Nephron progenitor cell (in vitro differentiated cells): ENCODE measurements at regions not wholly inside any gene's neighbourhood (a gene's known extent, or its start where the extent isn't known, plus 50 kb on each side); places are given as distances from the start of the nearest gene placed in this dataset.

Source experiments
- DNase-seq: peaks from one replicate; pipeline ENCODE4 v3.0.0; 2021
- H3K27ac Mint-ChIP-seq: 2 replicates; pipeline ENCODE4 v1.8.0; 2021; ENCODE audit warnings: mild to moderate bottlenecking, moderate library complexity, mixed read lengths
- H3K27me3 Mint-ChIP-seq: 2 replicates; pipeline ENCODE4 v1.8.0; 2021; ENCODE audit warnings: mild to moderate bottlenecking, low read depth, mixed read lengths; ENCODE audit not compliant: poor library complexity
- H3K36me3 Mint-ChIP-seq: 2 replicates; pipeline ENCODE4 v1.8.0; 2021; ENCODE audit warnings: low read depth, mixed read lengths
- H3K4me1 Mint-ChIP-seq: 2 replicates; pipeline ENCODE4 v1.8.0; 2021; ENCODE audit warnings: mixed read lengths
- H3K4me3 Mint-ChIP-seq: 2 replicates; pipeline ENCODE4 v1.8.0; 2021; ENCODE audit warnings: mild to moderate bottlenecking, moderate library complexity, mixed read lengths
- H3K9me3 Mint-ChIP-seq: 2 replicates; pipeline ENCODE4 v1.8.0; 2021; ENCODE audit warnings: mild to moderate bottlenecking, moderate library complexity, mixed read lengths
- TF ChIP-seq, protein P1 (sequence below): fragments of 200-600 bp; sonication (generic); IDR thresholded peaks from 2 replicates; pipeline ENCODE4 v1.5.0; 2021; ENCODE audit warnings: antibody characterized with exemption

DNA sequence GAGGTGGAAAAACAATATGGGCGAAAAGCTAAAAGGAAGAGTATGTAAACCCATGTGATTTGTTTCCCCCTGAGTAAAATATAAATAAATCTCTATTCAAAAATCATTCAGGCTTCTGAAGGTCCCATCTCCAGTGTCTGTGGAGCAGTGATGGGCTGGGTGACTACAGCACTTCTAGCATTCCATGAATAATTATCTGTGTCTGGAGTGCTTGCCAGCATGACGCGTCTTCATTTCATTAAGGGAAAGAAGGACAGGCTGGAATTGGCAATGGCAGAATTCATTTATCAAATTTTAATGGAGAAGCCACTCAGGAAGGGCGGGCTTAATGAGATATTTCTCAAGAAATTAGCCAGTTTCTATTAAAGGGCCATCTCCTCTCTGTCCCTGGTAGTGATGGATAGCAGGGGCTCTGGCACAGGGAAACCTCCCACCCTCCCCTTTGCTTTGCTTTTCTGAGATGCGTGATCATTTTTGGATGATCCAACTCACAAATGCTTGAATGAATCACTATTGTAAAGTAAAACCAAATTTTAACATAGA, 916.3 kb upstream of the SEL1L start:
- TF ChIP-seq, protein P1, sequence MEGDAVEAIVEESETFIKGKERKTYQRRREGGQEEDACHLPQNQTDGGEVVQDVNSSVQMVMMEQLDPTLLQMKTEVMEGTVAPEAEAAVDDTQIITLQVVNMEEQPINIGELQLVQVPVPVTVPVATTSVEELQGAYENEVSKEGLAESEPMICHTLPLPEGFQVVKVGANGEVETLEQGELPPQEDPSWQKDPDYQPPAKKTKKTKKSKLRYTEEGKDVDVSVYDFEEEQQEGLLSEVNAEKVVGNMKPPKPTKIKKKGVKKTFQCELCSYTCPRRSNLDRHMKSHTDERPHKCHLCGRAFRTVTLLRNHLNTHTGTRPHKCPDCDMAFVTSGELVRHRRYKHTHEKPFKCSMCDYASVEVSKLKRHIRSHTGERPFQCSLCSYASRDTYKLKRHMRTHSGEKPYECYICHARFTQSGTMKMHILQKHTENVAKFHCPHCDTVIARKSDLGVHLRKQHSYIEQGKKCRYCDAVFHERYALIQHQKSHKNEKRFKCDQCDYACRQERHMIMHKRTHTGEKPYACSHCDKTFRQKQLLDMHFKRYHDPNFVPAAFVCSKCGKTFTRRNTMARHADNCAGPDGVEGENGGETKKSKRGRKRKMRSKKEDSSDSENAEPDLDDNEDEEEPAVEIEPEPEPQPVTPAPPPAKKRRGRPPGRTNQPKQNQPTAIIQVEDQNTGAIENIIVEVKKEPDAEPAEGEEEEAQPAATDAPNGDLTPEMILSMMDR: no peak
- Mint-ChIP-seq H3K4me3 (no peak overlapping the region), H3K9me3 (no peaks in the 10 kb centered on the region), H3K27me3 (no peaks in the 10 kb centered on the region), H3K4me1 (no peaks in the 10 kb centered on the region), H3K27ac (no peak overlapping the region), H3K36me3 (no peaks in the 10 kb centered on the region)
- DNase-seq: no peak

DNA sequence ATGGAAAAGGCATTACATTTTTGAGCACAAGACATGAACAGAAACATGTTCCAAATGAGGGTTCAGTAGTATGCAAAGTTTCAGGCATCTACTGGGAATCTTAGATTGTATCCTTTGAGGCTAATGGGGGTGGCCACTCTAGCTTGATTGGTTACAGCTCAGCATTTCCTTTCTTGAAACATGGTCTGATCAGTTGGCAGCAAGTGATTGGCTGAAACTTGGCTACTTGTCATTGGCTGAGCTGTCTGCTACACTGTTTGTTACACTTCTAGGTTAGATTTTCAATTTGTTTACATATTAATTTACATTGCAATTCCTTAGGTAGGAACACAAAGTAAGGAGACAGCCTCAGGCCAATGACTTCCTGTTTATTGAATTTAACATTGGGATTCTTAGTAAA, 918.0 kb upstream of the SEL1L start:
- H3K27me3 Mint-ChIP-seq: no peaks in the 10 kb centered on the region
- H3K9me3 Mint-ChIP-seq: no peaks in the 10 kb centered on the region
- TF ChIP-seq, protein P1: no peak
- no peak for DNase-seq
- H3K36me3 Mint-ChIP-seq: no peaks in the 10 kb centered on the region
- H3K27ac Mint-ChIP-seq: no peak overlapping the region
- H3K4me1 Mint-ChIP-seq: no peaks in the 10 kb centered on the region
- H3K4me3 Mint-ChIP-seq: no peak overlapping the region

DNA sequence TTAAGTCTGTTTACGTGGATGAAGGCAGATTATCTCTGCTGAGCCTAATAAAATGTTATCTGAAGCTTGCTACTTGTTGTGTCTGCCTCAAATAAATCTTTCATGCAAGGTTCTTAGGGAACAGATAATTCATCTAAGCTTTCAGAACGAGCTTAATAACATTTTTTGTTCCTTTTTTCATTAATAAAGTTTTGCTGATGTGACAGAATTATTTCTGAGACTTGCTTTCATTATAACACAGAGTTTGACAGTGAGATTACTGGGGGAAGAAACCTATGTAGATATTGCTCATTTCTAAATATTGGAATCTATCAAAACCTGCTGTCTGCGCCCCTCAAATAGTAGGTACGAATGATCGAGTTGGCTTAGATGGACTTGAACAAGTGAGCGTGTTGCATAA, 948.7 kb upstream of the SEL1L start:
- TF ChIP-seq, protein P1: no peak
- no peaks in the 10 kb centered on the region for H3K36me3 Mint-ChIP-seq

DNA sequence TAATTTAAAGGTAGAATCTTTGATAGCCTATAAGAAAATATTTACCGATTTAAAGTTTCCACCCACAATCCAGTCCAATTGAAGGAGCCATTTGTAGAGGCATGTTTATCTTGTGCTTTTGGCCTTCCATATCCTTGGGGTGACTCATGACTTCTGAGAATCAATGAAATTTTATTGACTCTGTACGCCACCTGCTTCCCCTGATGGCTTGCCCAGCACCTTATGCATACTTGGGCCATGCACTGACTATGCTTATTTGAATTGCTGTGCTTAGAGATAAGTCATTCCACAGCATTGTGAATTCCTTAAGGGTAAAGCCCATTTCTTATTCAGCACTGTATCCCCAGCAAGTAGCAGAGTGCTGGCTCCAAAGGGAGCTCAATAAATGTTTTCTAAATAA, 954.8 kb upstream of the SEL1L start:
- Mint-ChIP-seq H3K36me3 (no peaks in the 10 kb centered on the region), H3K4me3 (no peak overlapping the region), H3K4me1 (no peaks in the 10 kb centered on the region), H3K27me3 (peaks cover 5% of the 10 kb centered on the region), H3K9me3 (no peaks in the 10 kb centered on the region), H3K27ac (no peak overlapping the region)
- DNase-seq: no peak
- TF ChIP-seq, protein P1: no peak

More for the DNA sequence above, 948.7 kb upstream of the SEL1L start:
- H3K4me1 Mint-ChIP-seq: no peaks in the 10 kb centered on the region
- H3K27ac Mint-ChIP-seq: no peak overlapping the region
- no peak overlapping the region for H3K4me3 Mint-ChIP-seq
- no peak for DNase-seq
- no peaks in the 10 kb centered on the region for H3K9me3 Mint-ChIP-seq
- H3K27me3 Mint-ChIP-seq: peaks cover 3% of the 10 kb centered on the region

DNA sequence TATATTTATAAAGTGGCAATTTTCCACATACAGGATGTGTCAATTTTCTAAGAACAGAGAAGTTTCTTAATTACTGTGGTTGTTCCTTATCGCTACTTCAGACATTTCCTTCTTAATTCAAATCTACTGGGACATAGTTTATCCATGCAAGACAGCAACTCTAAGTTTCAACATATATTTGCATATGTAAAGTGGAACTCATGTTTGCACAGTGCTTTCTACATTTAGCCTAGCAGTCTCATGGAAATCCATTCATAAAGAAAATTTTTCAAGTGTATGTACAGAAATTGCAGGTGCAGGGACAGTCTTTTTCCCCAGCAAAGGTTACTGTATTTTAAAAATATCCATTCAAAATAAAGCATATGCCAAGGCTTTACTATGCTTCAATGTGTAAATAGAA, 956.7 kb upstream of the SEL1L start:
- H3K9me3 Mint-ChIP-seq: no peaks in the 10 kb centered on the region
- no peak overlapping the region for H3K4me3 Mint-ChIP-seq
- H3K27me3 Mint-ChIP-seq: peaks cover 5% of the 10 kb centered on the region
- no peak overlapping the region for H3K27ac Mint-ChIP-seq
- no peaks in the 10 kb centered on the region for H3K4me1 Mint-ChIP-seq
- H3K36me3 Mint-ChIP-seq: no peaks in the 10 kb centered on the region
- TF ChIP-seq, protein P1: no peak
- no peak for DNase-seq

DNA sequence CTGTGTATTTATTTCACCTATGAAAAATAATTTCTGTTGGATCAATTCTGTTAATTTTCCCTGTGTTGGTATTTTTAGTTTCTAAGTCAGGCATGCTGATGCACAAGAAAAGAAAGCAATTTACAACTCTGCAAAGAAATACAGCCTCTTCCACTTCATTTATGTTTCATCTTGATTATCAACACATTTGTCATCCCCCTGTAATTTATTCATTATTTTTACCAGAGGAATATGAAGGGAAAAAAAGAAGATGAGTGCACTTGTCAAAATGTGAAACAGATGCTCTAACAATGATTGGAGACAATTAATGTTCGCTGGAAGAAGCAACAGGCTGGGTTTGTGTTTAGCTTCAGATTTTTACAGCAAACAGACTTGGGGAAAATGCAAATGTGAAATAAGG, 958.5 kb upstream of the SEL1L start:
- Mint-ChIP-seq H3K9me3 (no peaks in the 10 kb centered on the region), H3K36me3 (no peaks in the 10 kb centered on the region), H3K27me3 (peaks cover 5% of the 10 kb centered on the region), H3K4me1 (no peaks in the 10 kb centered on the region), H3K27ac (no peak overlapping the region), H3K4me3 (no peak overlapping the region)
- TF ChIP-seq, protein P1: no peak
- DNase-seq: no peak
